ENCODE measurements at regions not wholly inside any gene's neighbourhood (a gene's known extent, or its start where the extent isn't known, plus 50 kb on each side); places are given as distances from the start of the nearest gene placed in this dataset.

DNA sequence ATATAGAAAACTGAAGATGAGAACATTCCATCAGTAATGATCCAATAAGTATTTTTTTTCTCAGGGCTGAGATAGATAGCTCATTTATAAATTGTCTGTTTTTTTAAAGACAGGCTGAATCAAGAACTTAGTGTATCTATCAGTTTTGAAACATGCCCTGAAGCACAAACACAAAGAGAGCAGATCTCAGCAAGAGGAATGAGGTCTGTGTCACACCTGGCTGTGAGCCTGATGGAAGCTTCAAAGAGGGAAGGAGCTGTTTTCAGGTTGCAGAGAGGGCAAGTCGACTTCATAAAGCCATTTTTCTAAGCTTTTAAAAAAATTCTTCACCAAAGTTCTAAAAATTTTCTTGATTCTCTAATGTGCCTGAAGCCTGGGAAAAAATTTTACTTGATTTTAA lies 434.9 kb downstream of the PDGFC start:
- H3K4me3 ChIP-seq (replicated peaks; ENCODE audit: low read depth, low read length) = no peak overlapping the region
- TF ChIP-seq, protein P1, sequence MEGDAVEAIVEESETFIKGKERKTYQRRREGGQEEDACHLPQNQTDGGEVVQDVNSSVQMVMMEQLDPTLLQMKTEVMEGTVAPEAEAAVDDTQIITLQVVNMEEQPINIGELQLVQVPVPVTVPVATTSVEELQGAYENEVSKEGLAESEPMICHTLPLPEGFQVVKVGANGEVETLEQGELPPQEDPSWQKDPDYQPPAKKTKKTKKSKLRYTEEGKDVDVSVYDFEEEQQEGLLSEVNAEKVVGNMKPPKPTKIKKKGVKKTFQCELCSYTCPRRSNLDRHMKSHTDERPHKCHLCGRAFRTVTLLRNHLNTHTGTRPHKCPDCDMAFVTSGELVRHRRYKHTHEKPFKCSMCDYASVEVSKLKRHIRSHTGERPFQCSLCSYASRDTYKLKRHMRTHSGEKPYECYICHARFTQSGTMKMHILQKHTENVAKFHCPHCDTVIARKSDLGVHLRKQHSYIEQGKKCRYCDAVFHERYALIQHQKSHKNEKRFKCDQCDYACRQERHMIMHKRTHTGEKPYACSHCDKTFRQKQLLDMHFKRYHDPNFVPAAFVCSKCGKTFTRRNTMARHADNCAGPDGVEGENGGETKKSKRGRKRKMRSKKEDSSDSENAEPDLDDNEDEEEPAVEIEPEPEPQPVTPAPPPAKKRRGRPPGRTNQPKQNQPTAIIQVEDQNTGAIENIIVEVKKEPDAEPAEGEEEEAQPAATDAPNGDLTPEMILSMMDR (IDR thresholded peaks at IDR 0.05; ENCODE audit: low read length, missing control alignments) = no peak

DNA sequence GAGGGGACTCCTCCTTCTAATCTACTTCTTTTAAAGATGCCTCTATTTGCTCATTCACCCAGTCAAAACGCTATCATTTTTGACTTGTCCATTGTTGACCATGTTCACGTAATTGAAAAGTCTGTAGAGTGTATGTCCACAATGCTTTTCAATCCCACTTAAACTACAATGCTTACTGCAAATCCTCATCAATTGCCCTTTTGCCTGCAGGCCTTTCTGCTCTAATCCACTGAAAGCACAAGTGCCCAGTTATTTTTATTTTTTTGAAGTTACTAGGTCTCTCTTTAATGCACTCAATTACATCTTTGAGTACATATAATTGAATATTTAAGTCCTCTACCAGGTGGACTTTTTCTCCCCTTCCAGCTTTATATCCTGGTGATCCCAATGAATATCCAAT lies 437.4 kb downstream of the PDGFC start:
- no peak for DNase-seq (ENCODE audit: low read depth)

More for the DNA sequence above, 434.9 kb downstream of the PDGFC start:
- no peak for DNase-seq (ENCODE audit: low read depth)

DNA sequence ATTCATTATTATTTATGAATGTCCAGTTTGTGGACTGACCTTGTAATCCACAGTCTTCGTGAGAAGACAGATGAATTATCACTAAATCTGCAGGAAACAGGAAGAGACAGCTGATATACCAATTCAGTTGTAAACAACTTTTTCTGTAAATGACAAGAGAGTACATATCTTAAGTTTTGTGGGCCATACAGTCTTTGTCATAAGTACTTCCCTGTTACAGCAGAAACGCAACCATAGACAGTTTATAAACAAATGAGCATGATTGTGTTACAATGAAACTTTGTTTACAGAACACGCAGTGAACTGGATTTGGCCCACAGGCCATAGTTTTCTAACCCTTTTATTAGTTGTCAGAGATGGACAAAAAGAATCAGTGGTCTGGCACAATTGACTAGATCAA lies 443.4 kb downstream of the PDGFC start:
- DNase-seq (ENCODE audit: low read depth) = no peak
- H3K4me3 ChIP-seq (replicated peaks; ENCODE audit: low read depth, low read length) = no peak overlapping the region
- TF ChIP-seq, protein P1 (IDR thresholded peaks at IDR 0.05; ENCODE audit: low read length, missing control alignments) = no peak

More for the DNA sequence above, 437.4 kb downstream of the PDGFC start:
- no peak overlapping the region for H3K4me3 ChIP-seq (replicated peaks; ENCODE audit: low read depth, low read length)
- TF ChIP-seq, protein P1 (IDR thresholded peaks at IDR 0.05; ENCODE audit: low read length, missing control alignments) = no peak

DNA sequence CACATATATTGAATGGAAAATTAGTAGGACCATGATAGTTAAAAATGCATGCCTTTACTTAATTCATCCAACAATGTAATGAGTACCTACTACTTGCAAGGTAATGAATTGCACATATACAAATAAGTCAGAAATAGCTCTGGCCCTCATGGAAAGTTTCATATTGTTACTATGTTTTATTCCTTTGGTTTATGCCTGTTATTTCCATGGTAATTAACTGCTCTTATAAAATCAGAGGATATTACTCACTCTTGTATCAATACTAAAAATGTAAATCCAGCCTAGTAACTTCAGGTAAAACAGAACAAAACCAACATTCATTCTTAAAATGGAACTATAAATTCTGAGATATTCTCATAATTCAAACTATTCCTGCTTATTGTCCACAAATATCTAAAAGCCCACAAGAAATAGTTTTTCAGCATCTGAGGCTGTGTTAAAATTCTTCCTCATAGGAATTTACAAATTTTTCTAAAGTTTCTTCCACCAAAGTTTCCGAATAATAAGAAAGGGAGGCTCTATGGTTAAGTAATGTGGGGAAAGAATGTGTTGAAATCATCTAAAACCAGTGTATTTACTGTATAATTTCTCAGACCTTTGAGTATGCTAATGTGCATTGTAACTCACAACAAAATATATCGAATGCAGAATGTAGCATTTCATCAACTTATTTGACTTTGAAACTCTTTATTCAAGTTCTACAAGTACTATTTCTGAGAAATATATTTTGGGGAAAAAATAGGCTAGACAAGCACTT lies 444.2 kb downstream of the PDGFC start:
- H3K4me3 ChIP-seq (replicated peaks; ENCODE audit: low read depth, low read length) = no peak overlapping the region
- TF ChIP-seq, protein P1 (IDR thresholded peaks at IDR 0.05; ENCODE audit: low read length, missing control alignments) = no peak
- no peak for DNase-seq (ENCODE audit: low read depth)

DNA sequence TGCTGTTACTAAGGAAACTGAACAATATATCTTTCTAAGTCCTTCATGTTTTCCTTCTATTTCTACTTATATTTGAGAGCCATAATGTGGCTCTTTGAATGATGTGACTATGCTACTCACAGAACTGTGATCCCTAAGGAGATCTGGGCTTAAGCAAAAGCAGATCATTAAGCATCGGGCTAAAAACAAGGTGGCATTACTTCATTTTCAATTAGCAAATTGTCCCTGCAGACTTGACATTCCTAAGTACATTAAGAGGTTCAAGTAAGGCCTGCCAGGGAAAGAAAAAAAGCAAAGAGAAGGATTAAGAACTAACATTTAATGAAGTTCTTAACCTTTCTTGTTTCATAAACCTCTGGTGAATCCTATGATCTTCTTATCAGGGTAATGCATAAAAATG lies 447.6 kb downstream of the PDGFC start:
- TF ChIP-seq, protein P1 (IDR thresholded peaks at IDR 0.05; ENCODE audit: low read length, missing control alignments) = no peak

DNA sequence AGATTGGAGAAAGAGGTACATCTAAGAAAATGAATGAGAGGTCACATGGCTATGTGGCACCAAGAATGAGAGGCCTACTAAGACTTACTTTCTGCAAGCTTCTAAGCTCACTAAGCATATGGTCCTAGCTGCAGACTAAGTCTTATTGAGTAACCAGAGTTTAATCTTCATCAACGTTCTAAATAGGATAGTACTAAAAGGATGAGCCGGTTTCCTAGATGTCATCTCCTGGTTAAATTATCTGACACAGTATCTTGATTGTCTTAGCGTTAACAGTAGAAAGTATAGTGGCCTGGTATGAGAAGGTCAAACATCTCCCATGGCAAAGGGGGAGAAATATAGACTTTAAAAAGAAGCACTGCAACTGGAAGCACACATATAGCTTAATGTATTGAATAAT lies 448.1 kb downstream of the PDGFC start:
- TF ChIP-seq, protein P1 (IDR thresholded peaks at IDR 0.05; ENCODE audit: low read length, missing control alignments) = no peak
- H3K4me3 ChIP-seq (replicated peaks; ENCODE audit: low read depth, low read length) = no peak overlapping the region
- DNase-seq (ENCODE audit: low read depth) = no peak

More for the DNA sequence above, 447.6 kb downstream of the PDGFC start:
- DNase-seq (ENCODE audit: low read depth) = no peak
- H3K4me3 ChIP-seq (replicated peaks; ENCODE audit: low read depth, low read length) = no peak overlapping the region

DNA sequence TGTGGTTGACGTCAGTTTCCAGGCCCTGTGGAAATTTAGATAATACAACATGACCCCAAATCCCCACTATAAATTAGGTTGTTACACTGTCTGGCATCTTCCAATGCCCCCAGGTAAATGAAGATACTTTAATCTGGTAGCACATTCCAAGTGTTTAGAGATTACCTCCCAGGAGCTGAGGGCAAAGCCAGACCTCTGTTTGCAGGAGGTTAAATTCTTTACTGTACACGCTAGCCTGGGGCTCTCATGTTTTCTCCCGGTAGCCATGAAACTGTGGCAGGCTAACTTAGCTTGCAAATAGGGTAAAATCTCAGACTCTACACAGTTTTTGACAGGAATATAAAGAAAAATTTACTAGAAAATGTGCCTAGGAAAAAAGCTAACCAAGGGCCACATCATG lies 450.0 kb downstream of the PDGFC start:
- TF ChIP-seq, protein P1 (IDR thresholded peaks at IDR 0.05; ENCODE audit: low read length, missing control alignments) = no peak
- no peak for DNase-seq (ENCODE audit: low read depth)
- no peak overlapping the region for H3K4me3 ChIP-seq (replicated peaks; ENCODE audit: low read depth, low read length)

Measured in fibroblast of pulmonary artery (primary cell).